Fibroblast of the aortic adventitia (primary cell): ENCODE measurements at regions not wholly inside any gene's neighbourhood (a gene's known extent, or its start where the extent isn't known, plus 50 kb on each side); places are given as distances from the start of the nearest gene placed in this dataset.

ENCODE experiments used
- DNase-seq: peaks from one replicate; pipeline ENCODE4 v3.0.0-alpha.2; 2010; ENCODE audit warnings: low read depth
- H3K4me3 ChIP-seq: 2 replicates; pipeline ENCODE4 v1.5.1; 2011; ENCODE audit warnings: low read depth, mild to moderate bottlenecking, control low read depth, low read length, moderate library complexity
- TF ChIP-seq, protein P1 (sequence below): IDR thresholded peaks from 2 replicates; pipeline ENCODE4 v1.5.1; 2011; ENCODE audit warnings: mild to moderate bottlenecking, low read length, control low read depth, inconsistent platforms; ENCODE audit not compliant: insufficient read depth

DNA sequence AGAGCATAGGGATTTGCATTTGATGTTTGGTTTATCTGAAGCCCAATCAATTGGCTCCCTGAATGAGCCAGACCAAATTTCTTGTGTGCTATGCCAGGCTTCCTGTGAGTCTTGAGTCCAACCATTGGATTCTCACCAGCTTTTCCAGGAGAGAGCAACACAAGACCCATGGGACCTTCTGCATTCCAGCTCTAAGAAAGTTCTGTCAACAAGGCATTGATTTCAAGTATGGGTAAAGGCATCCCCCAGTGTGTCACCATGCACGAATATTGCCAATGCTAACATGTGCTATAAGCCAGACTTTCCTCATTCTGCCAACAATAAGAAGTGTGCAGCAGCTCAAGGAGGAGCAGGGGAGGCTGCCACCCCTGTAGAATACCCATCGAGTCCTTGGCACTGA is 266.6 kb downstream of the ETAA1 start:
- TF ChIP-seq, protein P1, sequence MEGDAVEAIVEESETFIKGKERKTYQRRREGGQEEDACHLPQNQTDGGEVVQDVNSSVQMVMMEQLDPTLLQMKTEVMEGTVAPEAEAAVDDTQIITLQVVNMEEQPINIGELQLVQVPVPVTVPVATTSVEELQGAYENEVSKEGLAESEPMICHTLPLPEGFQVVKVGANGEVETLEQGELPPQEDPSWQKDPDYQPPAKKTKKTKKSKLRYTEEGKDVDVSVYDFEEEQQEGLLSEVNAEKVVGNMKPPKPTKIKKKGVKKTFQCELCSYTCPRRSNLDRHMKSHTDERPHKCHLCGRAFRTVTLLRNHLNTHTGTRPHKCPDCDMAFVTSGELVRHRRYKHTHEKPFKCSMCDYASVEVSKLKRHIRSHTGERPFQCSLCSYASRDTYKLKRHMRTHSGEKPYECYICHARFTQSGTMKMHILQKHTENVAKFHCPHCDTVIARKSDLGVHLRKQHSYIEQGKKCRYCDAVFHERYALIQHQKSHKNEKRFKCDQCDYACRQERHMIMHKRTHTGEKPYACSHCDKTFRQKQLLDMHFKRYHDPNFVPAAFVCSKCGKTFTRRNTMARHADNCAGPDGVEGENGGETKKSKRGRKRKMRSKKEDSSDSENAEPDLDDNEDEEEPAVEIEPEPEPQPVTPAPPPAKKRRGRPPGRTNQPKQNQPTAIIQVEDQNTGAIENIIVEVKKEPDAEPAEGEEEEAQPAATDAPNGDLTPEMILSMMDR: no peak
- DNase-seq: peak; percentile 53
- H3K4me3 ChIP-seq: no peak overlapping the region

GRCh38 chr2:67666386-67667053 is 269.4 kb downstream of the ETAA1 start:
- peak; percentile 22 for DNase-seq
- TF ChIP-seq, protein P1: no peak
- no peak overlapping the region for H3K4me3 ChIP-seq

DNA sequence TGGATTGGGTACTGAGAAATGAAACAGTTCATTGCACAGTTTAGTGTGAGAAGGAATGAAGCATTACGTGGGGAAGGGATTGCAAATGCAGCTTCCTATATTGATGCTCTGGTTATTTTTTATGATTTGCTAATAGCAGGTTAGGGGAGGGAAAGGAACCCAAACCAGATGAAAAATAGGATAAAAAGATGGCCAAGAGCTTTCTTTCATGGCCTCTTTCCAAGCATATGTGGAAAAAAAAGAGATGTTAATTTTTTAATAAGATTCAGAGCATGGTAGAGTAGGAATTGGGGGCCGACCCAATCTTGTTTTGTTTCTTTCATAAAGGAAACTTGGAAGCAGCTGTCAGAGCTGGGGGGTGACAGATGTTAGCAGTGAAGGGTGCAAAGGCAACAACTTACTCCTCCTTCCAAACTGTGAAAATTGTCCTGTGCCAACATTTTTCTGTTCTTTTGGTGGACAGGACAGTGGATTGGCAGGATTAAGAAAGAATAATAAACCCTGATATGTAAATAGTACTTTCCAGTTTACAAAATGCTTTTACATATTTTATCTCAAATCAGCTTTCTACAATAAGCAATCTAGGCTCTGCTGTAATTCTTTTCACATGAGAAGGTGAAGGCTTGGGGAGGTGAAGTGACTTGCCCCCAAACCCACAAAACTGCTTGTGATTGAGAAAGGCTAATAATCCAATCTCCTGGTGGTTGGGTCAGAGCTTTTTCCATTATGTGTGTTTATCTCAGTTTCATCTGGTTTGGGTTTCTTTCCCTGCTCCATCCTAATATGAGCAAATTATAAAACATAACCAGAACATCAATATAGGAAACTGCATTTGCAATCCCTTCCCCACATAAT is 270.1 kb downstream of the ETAA1 start:
- TF ChIP-seq, protein P1: no peak
- DNase-seq: peak; percentile 46
- H3K4me3 ChIP-seq: no peak overlapping the region

DNA sequence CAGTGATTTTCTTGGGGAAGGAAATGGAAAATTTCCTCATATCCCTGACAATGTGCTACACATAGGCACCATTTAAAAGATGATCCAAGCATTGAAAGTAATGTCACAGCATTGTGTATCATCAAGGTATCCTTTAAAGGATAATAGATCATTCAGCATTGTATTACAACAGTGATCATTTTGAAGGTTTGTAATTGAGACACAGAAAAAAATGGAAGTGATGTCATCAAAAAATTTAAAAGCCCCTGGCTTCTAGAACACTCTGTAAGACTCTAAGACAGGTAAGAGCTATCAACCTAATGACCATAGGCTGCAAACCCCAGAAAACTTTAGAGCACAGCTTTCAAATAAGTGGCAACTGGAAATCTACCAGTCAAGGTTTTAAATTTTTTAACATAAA is 271.4 kb downstream of the ETAA1 start:
- no peak overlapping the region for H3K4me3 ChIP-seq
- TF ChIP-seq, protein P1: no peak
- no peak for DNase-seq

DNA sequence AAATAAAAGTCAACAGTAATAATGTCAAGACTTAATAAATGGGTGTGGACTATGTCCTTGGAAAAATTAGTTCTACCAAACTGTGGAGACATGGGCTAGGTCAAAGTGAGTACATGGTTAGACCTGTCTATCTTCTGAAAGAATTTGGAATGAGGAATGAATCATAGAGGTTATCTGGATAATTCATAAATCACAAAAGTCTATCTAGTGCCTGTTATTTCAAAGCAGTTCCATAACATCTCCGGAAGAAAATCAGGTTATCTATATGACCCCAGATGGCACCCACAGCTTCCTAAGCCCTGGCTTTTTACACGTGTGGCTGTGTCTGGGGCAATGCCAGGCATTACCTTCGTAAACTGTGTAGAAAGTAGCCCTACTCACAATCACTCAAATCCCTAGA is 272.0 kb downstream of the ETAA1 start:
- no peak for DNase-seq
- H3K4me3 ChIP-seq: no peak overlapping the region
- TF ChIP-seq, protein P1: no peak

DNA sequence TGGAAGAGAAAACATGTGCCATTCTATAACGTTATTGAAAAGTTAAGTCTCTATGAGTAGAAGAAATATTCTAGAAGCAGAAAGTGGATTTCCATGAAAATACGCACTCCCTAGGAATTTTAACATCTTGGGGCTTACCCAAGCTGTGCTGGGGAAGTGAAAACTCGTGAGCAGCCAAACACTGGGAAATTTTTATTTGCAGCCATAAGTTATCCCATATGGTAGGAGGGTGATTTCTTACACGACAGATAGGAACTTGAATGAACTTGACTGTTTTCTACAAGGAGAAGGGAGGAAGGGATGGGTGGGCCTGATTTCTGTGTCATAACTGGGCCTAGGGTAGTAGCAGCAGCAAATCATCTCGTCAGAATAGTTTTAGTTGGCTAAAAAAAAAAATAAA is 272.6 kb downstream of the ETAA1 start:
- H3K4me3 ChIP-seq: no peak overlapping the region
- DNase-seq: no peak
- TF ChIP-seq, protein P1: no peak
